PC-3 (cell line): ENCODE measurements at regions not wholly inside any gene's neighbourhood (a gene's known extent, or its start where the extent isn't known, plus 50 kb on each side); places are given as distances from the start of the nearest gene placed in this dataset.

Experiments used
- ATAC-seq: fragments of 200-7000 bp; cut with Tn5 transposase; 2 replicates; pipeline ENCODE4 v1.9.1; 2020; ENCODE audit warnings: mild to moderate bottlenecking, moderate library complexity
- BruUV-seq: library from RNA; stranded (reverse); fragments of 400-500 nt; replicated peaks from 2 replicates; lab custom pipeline; 2021; lab: Mats Ljungman, UMichigan
- CTCF ChIA-PET: fragments of 300-600 bp; sonication (Branson Sonifier 250); formaldehyde crosslinking; loops from one replicate; lab custom pipeline; 2022; ENCODE audit warnings: antibody characterized with exemption; lab: Charles Lee
- POLR2A ChIA-PET: fragments of 300-600 bp; sonication (Branson Sonifier 250); formaldehyde crosslinking; loops from one replicate; lab custom pipeline; 2022; ENCODE audit warnings: antibody characterized with exemption; ENCODE audit not compliant: unreplicated experiment; lab: Charles Lee
- DNase-seq: peaks from one replicate; pipeline ENCODE4 v3.0.0-alpha.2; 2015
- H2AFZ ChIP-seq: fragments of 300-600 bp; sonication (generic); 2 replicates; pipeline ENCODE4 v1.6.0; 2016; ENCODE audit warnings: antibody characterized with exemption, low read length
- H3F3A ChIP-seq: fragments of 300-600 bp; sonication (generic); one replicate; pipeline ENCODE4 v1.6.0; 2017; ENCODE audit warnings: antibody characterized with exemption, low read length, control low read depth, mild to moderate bottlenecking; ENCODE audit not compliant: unreplicated experiment
- H3K27ac ChIP-seq: fragments of 300-600 bp; sonication (generic); 2 replicates; pipeline ENCODE4 v1.5.1; 2016; ENCODE audit warnings: mild to moderate bottlenecking, low read length
- H3K27me3 ChIP-seq: fragments of 300-600 bp; sonication (generic); 2 replicates; pipeline ENCODE4 v1.6.1; 2016; ENCODE audit warnings: low read length, mixed read lengths
- H3K36me3 ChIP-seq: fragments of 300-600 bp; sonication (generic); 2 replicates; pipeline ENCODE4 v1.6.1; 2016; ENCODE audit warnings: low read depth, mixed run types, low read length, mixed read lengths
- H3K4me1 ChIP-seq: fragments of 300-600 bp; sonication (generic); 2 replicates; pipeline ENCODE4 v1.5.1; 2016; ENCODE audit warnings: low read length; ENCODE audit not compliant: insufficient read depth
- H3K4me2 ChIP-seq: fragments of 300-600 bp; sonication (generic); 2 replicates; pipeline ENCODE4 v1.6.0; 2016; ENCODE audit warnings: low read length
- H3K4me3 ChIP-seq: fragments of 300-600 bp; sonication (generic); 2 replicates; pipeline ENCODE4 v1.5.1; 2016; ENCODE audit warnings: mild to moderate bottlenecking, low read length, mixed read lengths
- H3K79me2 ChIP-seq: fragments of 300-600 bp; sonication (generic); 2 replicates; pipeline ENCODE4 v1.6.1; 2017; ENCODE audit warnings: low read length, mixed read lengths
- H3K9ac ChIP-seq: fragments of 300-600 bp; sonication (generic); 2 replicates; pipeline ENCODE4 v1.6.0; 2016; ENCODE audit warnings: mild to moderate bottlenecking, low read length
- H3K9me2 ChIP-seq: fragments of 300-600 bp; sonication (generic); replicated peaks from 2 replicates; pipeline ENCODE4 v1.6.1; 2016; ENCODE audit warnings: mixed run types, low read length, mixed read lengths
- H3K9me3 ChIP-seq: fragments of 300-600 bp; sonication (generic); 2 replicates; pipeline ENCODE4 v1.6.1; 2016; ENCODE audit warnings: low read length, mixed read lengths
- H4K20me1 ChIP-seq: fragments of 300-600 bp; sonication (generic); 2 replicates; pipeline ENCODE4 v1.6.1; 2016; ENCODE audit warnings: low read length, mixed read lengths
- CTCF ChIP-seq: fragments of 300-600 bp; sonication (generic); conservative IDR thresholded peaks from 2 replicates; pipeline ENCODE4 v1.5.1; 2017; ENCODE audit warnings: antibody characterized with exemption, low read depth, mild to moderate bottlenecking, low read length
- EZH2 ChIP-seq: fragments of 300-600 bp; sonication (generic); IDR thresholded peaks from one replicate; pipeline ENCODE4 v1.6.1; 2017; ENCODE audit warnings: antibody characterized with exemption, mild to moderate bottlenecking, low read length; ENCODE audit not compliant: unreplicated experiment
- EZH2phosphoT487 ChIP-seq: fragments of 300-600 bp; sonication (generic); IDR thresholded peaks from 2 replicates; pipeline ENCODE4 v1.6.1; 2018; ENCODE audit warnings: mild to moderate bottlenecking, antibody characterized with exemption, low read length, borderline replicate concordance
- intact Hi-C: fragments of 100-400 bp; cut with micrococcal nuclease; formaldehyde crosslinking; loops from 2 replicates; pipeline ENCODE4 v1.9.0; 2023

- DNase-seq (no peak), ATAC-seq (no peak)
- Histone ChIP-seq H3F3A (no peaks in the 10 kb centered on the region), H3K4me3 (no peak overlapping the region), H3K79me2 (no peaks in the 10 kb centered on the region), H3K9me2 (no peaks in the 10 kb centered on the region), H3K27me3 (peaks cover 8% of the 10 kb centered on the region; the same call in 1 of the 2 replicates), H3K36me3 (no peaks in the 10 kb centered on the region), H3K9ac (no peak overlapping the region), H3K4me1 (peaks cover 14% of the 10 kb centered on the region), H2AFZ (no peak overlapping the region), H3K4me2 (no peak overlapping the region), H4K20me1 (no peaks in the 10 kb centered on the region), H3K9me3 (no peaks in the 10 kb centered on the region), H3K27ac (no peak overlapping the region)
- intact Hi-C loops = no loop called here
- TF ChIP-seq EZH2 = no peak
- TF ChIP-seq CTCF = no peak
- no peak for TF ChIP-seq EZH2phosphoT487
- CTCF ChIA-PET = no interaction called here
- POLR2A ChIA-PET = no interaction called here
- no TSS peak for BruUV-seq
These were observed 50.9 kb upstream of the WNT11 start for GRCh38 chr11:76257074-76257719.

- POLR2A ChIA-PET = interaction anchor here (0.5 kb wide), 1 partner anchor 11 kb away, joined by 4 read pairs; no protein-coding TSS in a partner anchor
These were observed 50.1 kb upstream of the WNT11 start for GRCh38 chr11:76256448-76256847.

More at GRCh38 chr11:76256448-76256847, 50.1 kb upstream of the WNT11 start:
- TF ChIP-seq EZH2 (no peak), EZH2phosphoT487 (no peak), CTCF (no peak)
- H3K27ac ChIP-seq = no peak overlapping the region
- CTCF ChIA-PET = no interaction called here
- no peak for DNase-seq
- no peaks in the 10 kb centered on the region for H3K9me3 ChIP-seq
- H2AFZ ChIP-seq = no peak overlapping the region
- H3K79me2 ChIP-seq = no peaks in the 10 kb centered on the region
- no TSS peak for BruUV-seq
- no peaks in the 10 kb centered on the region for H3K36me3 ChIP-seq
- H3K9ac ChIP-seq = no peak overlapping the region
- H3K9me2 ChIP-seq = no peaks in the 10 kb centered on the region
- H3K4me3 ChIP-seq = no peak overlapping the region
- H4K20me1 ChIP-seq = no peaks in the 10 kb centered on the region
- peaks cover 14% of the 10 kb centered on the region for H3K4me1 ChIP-seq
- intact Hi-C loops = no loop called here
- H3K27me3 ChIP-seq = peaks cover 11% of the 10 kb centered on the region; the same call in 1 of the 2 replicates
- no peaks in the 10 kb centered on the region for H3F3A ChIP-seq
- H3K4me2 ChIP-seq = no peak overlapping the region
- ATAC-seq = no peak
